Mucosa of descending colon (tissue), 3 donors: ENCODE measurements at regions not wholly inside any gene's neighbourhood (a gene's known extent, or its start where the extent isn't known, plus 50 kb on each side); places are given as distances from the start of the nearest gene placed in this dataset.
A peak's percentile ranks its signal among the peaks of the same experiment; 100 is the strongest.

Experiments used
- ATAC-seq: fragments of 200-7000 bp; cut with Tn5 transposase; one replicate; pipeline ENCODE4 v1.9.1; 2020; ENCODE audit warnings: mild to moderate bottlenecking, moderate library complexity
- DNase-seq, 3 donors: peaks; one replicate each; pipeline ENCODE4 v3.0.0-alpha.2; 2020
- H3K36me3 ChIP-seq: fragments of 200-600 bp; one replicate; pipeline ENCODE4 v1.8.0; 2021; ENCODE audit warnings: low read depth, mild to moderate bottlenecking
- H3K4me1 ChIP-seq: fragments of 200-600 bp; one replicate; pipeline ENCODE4 v1.8.0; 2021; ENCODE audit warnings: low read depth, mild to moderate bottlenecking
- H3K4me3 ChIP-seq: fragments of 200-600 bp; one replicate; pipeline ENCODE4 v1.8.0; 2021; ENCODE audit warnings: mild to moderate bottlenecking
- H3K9me3 ChIP-seq: fragments of 200-600 bp; one replicate; pipeline ENCODE4 v1.8.0; 2021; ENCODE audit warnings: mild to moderate bottlenecking
- intact Hi-C, 2 donors: fragments of 100-400 bp; cut with DNase I in 1 of 2; cut with micrococcal nuclease in 1 of 2; formaldehyde crosslinking; loops; one replicate each; pipeline versions ENCODE4 v1.11.0 to v1.11.1; 2022; cut with DNase I, micrococcal nuclease
- TF ChIP-seq, protein P1 (sequence below): fragments of 200-600 bp; IDR thresholded peaks from one replicate; pipeline ENCODE4 v1.8.0; 2022; ENCODE audit warnings: antibody characterized with exemption, mild to moderate bottlenecking
- donor health status: DM: no; HTN: no; CAD: no; lungs with moderate emphysema.
- donor health status: DM: no; HTN: no; CAD: no.
- donor health status: DM: no; HTN: yes; CAD: no.

DNA sequence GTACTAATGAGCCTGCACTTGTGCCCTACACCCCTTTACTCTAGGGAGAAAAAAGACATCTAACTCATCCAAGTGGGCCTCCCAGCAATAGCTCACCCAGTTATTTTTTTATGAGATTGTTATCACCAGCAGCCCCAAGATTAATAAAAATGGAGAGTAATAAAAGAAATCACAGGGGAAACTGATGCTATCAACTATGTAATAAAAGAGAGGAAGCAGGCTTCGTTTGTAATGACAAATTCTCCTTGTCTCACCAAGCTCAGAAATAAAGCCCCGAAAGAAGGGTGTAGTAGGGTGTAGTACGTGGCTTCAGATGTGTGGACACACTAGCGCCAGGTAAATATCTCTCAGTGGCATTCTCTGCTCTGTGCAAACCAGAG lies 204.9 kb downstream of the USP12 start:
- ATAC-seq (no peak), DNase-seq (no peak)
- H3K9me3 ChIP-seq: no peaks in the 10 kb centered on the region
- intact Hi-C loops: no loop called here
- no peak overlapping the region for H3K4me3 ChIP-seq
- H3K4me1 ChIP-seq: peaks cover 57% of the 10 kb centered on the region
- no peaks in the 10 kb centered on the region for H3K36me3 ChIP-seq
- TF ChIP-seq, protein P1, sequence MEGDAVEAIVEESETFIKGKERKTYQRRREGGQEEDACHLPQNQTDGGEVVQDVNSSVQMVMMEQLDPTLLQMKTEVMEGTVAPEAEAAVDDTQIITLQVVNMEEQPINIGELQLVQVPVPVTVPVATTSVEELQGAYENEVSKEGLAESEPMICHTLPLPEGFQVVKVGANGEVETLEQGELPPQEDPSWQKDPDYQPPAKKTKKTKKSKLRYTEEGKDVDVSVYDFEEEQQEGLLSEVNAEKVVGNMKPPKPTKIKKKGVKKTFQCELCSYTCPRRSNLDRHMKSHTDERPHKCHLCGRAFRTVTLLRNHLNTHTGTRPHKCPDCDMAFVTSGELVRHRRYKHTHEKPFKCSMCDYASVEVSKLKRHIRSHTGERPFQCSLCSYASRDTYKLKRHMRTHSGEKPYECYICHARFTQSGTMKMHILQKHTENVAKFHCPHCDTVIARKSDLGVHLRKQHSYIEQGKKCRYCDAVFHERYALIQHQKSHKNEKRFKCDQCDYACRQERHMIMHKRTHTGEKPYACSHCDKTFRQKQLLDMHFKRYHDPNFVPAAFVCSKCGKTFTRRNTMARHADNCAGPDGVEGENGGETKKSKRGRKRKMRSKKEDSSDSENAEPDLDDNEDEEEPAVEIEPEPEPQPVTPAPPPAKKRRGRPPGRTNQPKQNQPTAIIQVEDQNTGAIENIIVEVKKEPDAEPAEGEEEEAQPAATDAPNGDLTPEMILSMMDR: no peak

DNA sequence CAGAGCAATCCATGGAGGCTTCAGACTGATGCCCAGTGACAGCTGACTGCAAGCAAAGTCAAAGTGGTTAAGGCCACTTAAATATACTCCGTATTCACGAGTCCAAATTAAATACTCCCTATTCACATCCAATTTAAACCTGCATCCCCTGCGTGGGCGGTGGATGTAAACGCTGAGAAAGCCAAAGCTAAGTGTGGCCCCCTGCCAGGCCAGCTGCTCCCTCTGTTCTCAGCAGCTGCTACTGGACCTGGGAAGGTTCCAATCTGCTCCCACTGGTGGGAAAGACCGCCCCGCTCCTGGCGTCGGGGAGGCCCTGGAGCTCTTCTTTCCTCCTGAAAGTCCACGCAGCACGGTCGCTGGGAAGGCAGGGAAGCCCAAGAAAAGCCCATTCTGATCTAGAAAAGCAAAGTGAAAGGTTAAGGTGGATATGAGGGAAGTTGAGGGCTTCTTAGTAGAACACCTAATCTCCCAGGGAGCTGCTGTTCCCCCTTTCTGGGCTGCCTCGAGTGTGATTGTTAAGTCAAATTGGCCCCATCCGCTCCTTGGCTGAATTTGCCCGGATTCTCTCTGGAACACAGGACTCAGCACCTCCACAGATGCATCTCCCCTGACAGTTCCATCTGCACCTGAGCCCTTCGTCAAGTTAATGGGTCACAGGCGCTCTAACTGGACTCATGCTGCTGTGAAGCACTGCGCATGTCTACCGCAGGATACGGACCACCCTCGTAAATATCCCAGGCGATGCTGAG lies 205.5 kb downstream of the USP12 start:
- TF ChIP-seq, protein P1: no peak
- intact Hi-C loops: no loop called here

DNA sequence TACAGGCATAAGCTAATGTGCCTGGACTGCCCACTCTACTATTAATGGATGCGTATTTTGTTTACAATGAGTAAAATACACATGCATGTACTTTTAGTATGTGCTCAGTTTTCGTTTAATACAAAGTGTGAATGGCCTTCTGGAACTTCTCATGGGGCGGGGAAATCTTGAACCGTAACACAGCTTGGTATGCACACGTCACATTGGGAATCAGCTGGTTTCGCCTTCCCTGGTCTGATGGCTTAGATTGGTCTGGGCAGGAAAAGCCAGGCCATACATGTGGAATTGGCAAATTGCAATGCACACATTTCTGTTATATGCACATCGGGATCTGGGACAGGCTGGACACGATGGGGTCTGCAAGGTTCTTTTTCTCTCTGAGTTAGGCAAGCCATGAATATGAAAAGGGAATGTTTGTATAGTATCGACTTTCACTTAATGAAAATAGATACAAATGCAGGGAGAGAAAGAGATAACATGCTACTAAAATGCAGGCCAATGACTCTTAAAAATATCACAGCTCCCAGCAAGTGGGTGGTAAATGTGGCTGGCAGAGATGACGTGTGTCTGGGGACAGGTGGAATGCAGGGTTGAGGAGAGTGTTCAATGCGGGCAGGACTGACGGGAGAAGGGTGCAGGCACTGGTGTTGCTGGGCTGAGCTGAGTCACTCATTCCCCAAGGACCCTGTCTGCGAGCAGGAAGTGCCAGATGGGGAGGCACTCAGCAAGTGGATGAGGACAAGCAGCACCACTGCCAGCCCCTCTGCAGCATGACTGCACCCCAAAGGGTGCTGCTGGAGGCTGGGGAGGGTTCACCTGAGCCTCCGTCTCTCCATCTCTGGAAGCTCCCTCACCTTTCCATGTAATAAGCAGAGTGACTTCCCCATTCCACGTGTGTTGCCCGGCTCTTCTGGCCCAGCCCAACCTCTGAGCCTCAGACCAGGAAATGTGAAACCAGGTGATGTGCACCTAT lies 204.0 kb upstream of the GPR12 start:
- ATAC-seq (peak; percentile 54), DNase-seq (peak in 2 of 3 donors; percentile 63 to 71)
- no peak overlapping the region for H3K4me3 ChIP-seq
- no peaks in the 10 kb centered on the region for H3K9me3 ChIP-seq
- peaks cover 62% of the 10 kb centered on the region for H3K4me1 ChIP-seq
- H3K36me3 ChIP-seq: no peaks in the 10 kb centered on the region
- TF ChIP-seq, protein P1: no peak
- intact Hi-C loops: no loop called here

More for the DNA sequence above, 205.5 kb downstream of the USP12 start:
- DNase-seq (peak in 2 of 3 donors; percentile 59 to 62), ATAC-seq (no peak)
- Histone ChIP-seq H3K9me3 (no peaks in the 10 kb centered on the region), H3K4me1 (peaks cover 62% of the 10 kb centered on the region), H3K4me3 (no peak overlapping the region), H3K36me3 (no peaks in the 10 kb centered on the region)

DNA sequence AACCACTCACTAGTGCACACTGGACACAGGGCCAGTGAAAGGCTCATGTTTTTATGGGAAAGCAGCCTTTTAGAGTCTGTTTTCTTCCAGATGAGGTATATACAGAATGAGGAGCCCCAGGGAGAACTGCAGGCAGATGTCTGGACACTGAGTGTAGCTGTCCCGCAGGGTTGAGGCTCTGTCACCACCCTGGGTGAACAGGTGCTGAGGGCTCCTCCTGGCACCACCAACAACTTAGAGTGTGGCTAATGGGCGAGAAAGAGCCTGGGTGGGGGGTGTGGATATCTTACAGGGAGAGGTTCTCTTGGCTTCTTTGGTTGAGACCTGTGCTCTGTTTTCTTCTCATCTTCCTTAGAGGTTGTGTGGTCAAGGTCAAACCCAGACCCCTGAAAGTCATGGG lies 202.1 kb upstream of the GPR12 start:
- peaks cover 68% of the 10 kb centered on the region for H3K4me1 ChIP-seq

DNA sequence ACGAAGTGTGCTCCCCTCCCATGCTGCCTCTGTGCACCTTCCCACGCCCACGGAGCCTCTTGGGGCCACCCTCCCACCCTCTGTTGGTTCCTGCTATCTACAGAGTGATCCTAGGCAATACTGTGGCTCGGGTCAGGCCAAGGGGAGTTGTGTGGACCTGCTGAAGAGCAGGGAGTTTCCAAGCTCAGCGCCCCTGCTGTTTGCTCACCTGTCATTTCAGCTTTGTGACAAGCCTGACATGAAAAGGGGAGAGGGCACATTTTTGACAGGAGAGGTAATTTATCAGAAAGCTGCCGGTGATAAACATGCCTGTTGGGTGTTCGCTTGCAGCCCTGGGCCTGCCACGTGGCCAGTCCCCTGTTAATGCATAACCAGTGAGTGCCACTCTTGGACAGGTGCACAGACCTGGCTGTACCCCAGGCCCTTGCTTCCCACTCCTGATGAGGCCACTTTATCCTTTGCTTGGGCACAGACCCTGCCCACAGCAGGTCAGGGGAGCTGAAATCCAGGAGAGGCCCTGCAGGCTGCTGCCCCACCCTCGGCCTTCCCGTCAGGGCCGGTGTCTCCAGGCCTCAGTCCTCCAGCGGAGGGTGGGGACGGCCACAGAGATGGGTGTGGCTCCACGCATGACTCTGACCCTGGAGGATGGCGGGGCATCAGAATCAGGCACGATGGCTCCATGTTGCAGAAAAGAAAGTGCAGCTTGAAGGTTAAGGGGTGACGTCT lies 201.5 kb upstream of the GPR12 start:
- DNase-seq (peak; percentile 83 to 86 (median 83)), ATAC-seq (peak; percentile 77)

More for the DNA sequence above, 202.1 kb upstream of the GPR12 start:
- intact Hi-C loops: no loop called here
- H3K36me3 ChIP-seq: no peaks in the 10 kb centered on the region
- no peak overlapping the region for H3K4me3 ChIP-seq
- TF ChIP-seq, protein P1: no peak
- DNase-seq (peak in 1 of 3 donors; percentile 38), ATAC-seq (peak; percentile 6)
- no peaks in the 10 kb centered on the region for H3K9me3 ChIP-seq

More for the DNA sequence above, 201.5 kb upstream of the GPR12 start:
- Histone ChIP-seq H3K4me1 (peaks cover 62% of the 10 kb centered on the region), H3K9me3 (no peaks in the 10 kb centered on the region), H3K36me3 (no peaks in the 10 kb centered on the region), H3K4me3 (no peak overlapping the region)
- TF ChIP-seq, protein P1: no peak
- intact Hi-C loops: no loop called here
